K562 (cell line): ENCODE measurements at regions not wholly inside any gene's neighbourhood (a gene's known extent, or its start where the extent isn't known, plus 50 kb on each side); places are given as distances from the start of the nearest gene placed in this dataset.

Experiments used
- C11orf30 ChIP-seq: fragments of 450-650 bp; IDR thresholded peaks from 2 replicates; pipeline ENCODE4 v1.6.1; 2016; ENCODE audit warnings: low read depth, mild to moderate bottlenecking
- CTCF ChIP-seq, 3 experiments: IDR thresholded peaks in 2 of 3; conservative IDR thresholded peaks in 1 of 3; 2 replicates each; pipeline ENCODE4 v1.5.1; 2011 to 2012; ENCODE audit warnings: low read length in 3 of 3, mild to moderate bottlenecking in 3 of 3, control low read depth in 2 of 3, improper control_type of control experiment in 1 of 3, inconsistent platforms in 1 of 3, low read depth in 1 of 3, mixed read lengths in 1 of 3, moderate library complexity in 1 of 3; ENCODE audit not compliant: insufficient read depth in 2 of 3
- JUND ChIP-seq, 2 experiments: IDR thresholded peaks; 2 replicates in 1 of 2; 3 replicates in 1 of 2; pipeline ENCODE4 v1.6.1; 2011; ENCODE audit warnings: borderline replicate concordance in 2 of 2, low read depth in 2 of 2, low read length in 2 of 2, improper control_type of control experiment in 1 of 2, missing biosample characterization in 1 of 2, missing genetic modification characterization in 1 of 2, missing genetic modification reagents in 1 of 2
- KDM1A ChIP-seq, 2 experiments: fragments of 450-650 bp; IDR thresholded peaks; 2 replicates each; pipeline ENCODE4 v1.6.1; 2016; ENCODE audit warnings: mild to moderate bottlenecking in 2 of 2
- MAZ ChIP-seq, 2 experiments: fragments of 450-650 bp in 1 of 2; sonication (generic) in 1 of 2; formaldehyde crosslinking; IDR thresholded peaks in 1 of 2; conservative IDR thresholded peaks in 1 of 2; 2 replicates each; pipeline versions ENCODE4 v1.4.0 to v1.5.0; 2020; ENCODE audit warnings: mild to moderate bottlenecking in 1 of 2, missing genetic modification reagents in 1 of 2
- POLR2G ChIP-seq: fragments of 200-400 bp; formaldehyde crosslinking; IDR thresholded peaks from 2 replicates; pipeline ENCODE4 v1.6.1; 2017; ENCODE audit warnings: low read depth, mild to moderate bottlenecking, antibody characterized with exemption, low read length, moderate library complexity
- REST ChIP-seq, 2 experiments: fragments of 450-650 bp; formaldehyde crosslinking in 1 of 2; IDR thresholded peaks; 2 replicates each; pipeline versions ENCODE4 v1.4.0 to v1.6.1; 2014 to 2020; ENCODE audit warnings: mild to moderate bottlenecking in 2 of 2, borderline replicate concordance in 1 of 2, low read depth in 1 of 2
- TARDBP ChIP-seq: fragments of 450-650 bp; IDR thresholded peaks from 2 replicates; pipeline ENCODE4 v1.6.1; 2016
- TEAD1 ChIP-seq, 2 experiments: fragments of 450-650 bp in 1 of 2; sonication (generic) in 1 of 2; formaldehyde crosslinking; IDR thresholded peaks; 2 replicates each; pipeline versions ENCODE4 v1.4.0 to v1.8.0; 2020 to 2022; ENCODE audit warnings: mild to moderate bottlenecking in 2 of 2, missing genetic modification reagents in 1 of 2
- ZBTB8A ChIP-seq: fragments of 450-650 bp; IDR thresholded peaks from 2 replicates; pipeline ENCODE4 v1.6.1; 2018; ENCODE audit warnings: mild to moderate bottlenecking, moderate library complexity; ENCODE audit not compliant: partially characterized antibody
- TF ChIP-seq, protein P1 (sequence below): sonication (generic); formaldehyde crosslinking; IDR thresholded peaks from 2 replicates; pipeline ENCODE4 v1.8.1; 2023; ENCODE audit warnings: mild to moderate bottlenecking, missing genetic modification reagents

DNA sequence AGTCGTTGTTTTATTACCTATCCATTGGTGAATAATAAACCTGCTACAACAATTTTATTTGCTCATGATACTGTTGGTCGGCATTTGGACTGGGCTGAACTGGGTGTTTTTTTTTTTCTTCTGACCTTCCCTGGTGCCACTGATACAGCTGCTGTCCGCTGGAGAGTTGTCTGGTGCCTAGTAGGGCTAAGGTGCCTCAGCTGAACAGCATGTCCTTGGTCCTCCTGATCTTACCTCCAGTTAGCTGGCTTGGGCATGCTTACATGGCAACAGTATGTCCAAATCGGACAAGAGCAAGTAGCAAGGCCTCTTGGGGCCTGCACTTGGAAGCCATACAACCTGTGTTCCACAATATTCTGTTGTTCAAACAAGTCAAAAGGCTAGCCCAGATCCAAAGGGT, 563.4 kb downstream of the BMP2 start:
- no peak for TF ChIP-seq ZBTB8A
- TF ChIP-seq JUND (IDR thresholded peaks at IDR 0.05; ENCODE audit: borderline replicate concordance, low read depth, low read length): no peak
- no peak for TF ChIP-seq JUND (tag; IDR thresholded peaks at IDR 0.05; ENCODE audit: borderline replicate concordance, low read depth, low read length)
- TF ChIP-seq REST (IDR thresholded peaks at IDR 0.05; ENCODE audit: borderline replicate concordance): no peak
- no peak for TF ChIP-seq REST (CRISPR knock-in tag; IDR thresholded peaks at IDR 0.05; ENCODE audit: low read depth)
- no peak for TF ChIP-seq C11orf30
- TF ChIP-seq, protein P1, sequence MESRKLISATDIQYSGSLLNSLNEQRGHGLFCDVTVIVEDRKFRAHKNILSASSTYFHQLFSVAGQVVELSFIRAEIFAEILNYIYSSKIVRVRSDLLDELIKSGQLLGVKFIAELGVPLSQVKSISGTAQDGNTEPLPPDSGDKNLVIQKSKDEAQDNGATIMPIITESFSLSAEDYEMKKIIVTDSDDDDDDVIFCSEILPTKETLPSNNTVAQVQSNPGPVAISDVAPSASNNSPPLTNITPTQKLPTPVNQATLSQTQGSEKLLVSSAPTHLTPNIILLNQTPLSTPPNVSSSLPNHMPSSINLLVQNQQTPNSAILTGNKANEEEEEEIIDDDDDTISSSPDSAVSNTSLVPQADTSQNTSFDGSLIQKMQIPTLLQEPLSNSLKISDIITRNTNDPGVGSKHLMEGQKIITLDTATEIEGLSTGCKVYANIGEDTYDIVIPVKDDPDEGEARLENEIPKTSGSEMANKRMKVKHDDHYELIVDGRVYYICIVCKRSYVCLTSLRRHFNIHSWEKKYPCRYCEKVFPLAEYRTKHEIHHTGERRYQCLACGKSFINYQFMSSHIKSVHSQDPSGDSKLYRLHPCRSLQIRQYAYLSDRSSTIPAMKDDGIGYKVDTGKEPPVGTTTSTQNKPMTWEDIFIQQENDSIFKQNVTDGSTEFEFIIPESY (CRISPR knock-in tag): no peak
- no peak for TF ChIP-seq MAZ (CRISPR knock-in tag; conservative IDR thresholded peaks at IDR 0.05 in 1 of 2, IDR thresholded peaks at IDR 0.05 in 1 of 2)
- no peak for TF ChIP-seq POLR2G
- no peak for TF ChIP-seq CTCF (IDR thresholded peaks at IDR 0.05 in 2 of 3, conservative IDR thresholded peaks at IDR 0.05 in 1 of 3; ENCODE audit: insufficient read depth in 2 of 3, low read depth in 1 of 3, low read length in 3 of 3)
- TF ChIP-seq KDM1A (IDR thresholded peaks at IDR 0.05): no peak
- TF ChIP-seq TEAD1 (CRISPR knock-in tag; IDR thresholded peaks at IDR 0.05): no peak
- TF ChIP-seq TARDBP: no peak
